Fibroblast of pulmonary artery (primary cell): ENCODE measurements at regions not wholly inside any gene's neighbourhood (a gene's known extent, or its start where the extent isn't known, plus 50 kb on each side); places are given as distances from the start of the nearest gene placed in this dataset.

Experiments
- DNase-seq: peaks from one replicate; pipeline ENCODE4 v3.0.0-alpha.2; 2010; ENCODE audit warnings: low read depth
- H3K4me3 ChIP-seq: replicated peaks from 2 replicates; pipeline ENCODE4 v1.5.1; 2011; ENCODE audit warnings: low read depth, mild to moderate bottlenecking, control low read depth, low read length, moderate library complexity
- CTCF ChIP-seq: IDR thresholded peaks from 2 replicates; pipeline ENCODE4 v1.5.1; 2011; ENCODE audit warnings: mild to moderate bottlenecking, control low read depth, low read length, inconsistent platforms; ENCODE audit errors: missing control alignments

GRCh38 chr3:31075471-31075870 lies 181.0 kb upstream of the GADL1 start:
- H3K4me3 ChIP-seq = no peak overlapping the region
- DNase-seq = no peak
- no peak for TF ChIP-seq CTCF

- H3K4me3 ChIP-seq = no peak overlapping the region
- TF ChIP-seq CTCF = no peak
- no peak for DNase-seq
These were observed 181.4 kb upstream of the GADL1 start for GRCh38 chr3:31075876-31076275.

GRCh38 chr3:31077021-31077601 lies 182.7 kb upstream of the GADL1 start:
- DNase-seq = peak; percentile 84

GRCh38 chr3:31077826-31078225 lies 183.4 kb upstream of the GADL1 start:
- no peak for TF ChIP-seq CTCF
- DNase-seq = no peak
- H3K4me3 ChIP-seq = no peak overlapping the region

More at GRCh38 chr3:31077021-31077601, 182.7 kb upstream of the GADL1 start:
- no peak overlapping the region for H3K4me3 ChIP-seq
- TF ChIP-seq CTCF = no peak

- no peak for DNase-seq
- TF ChIP-seq CTCF = no peak
- no peak overlapping the region for H3K4me3 ChIP-seq
These were observed 185.2 kb upstream of the GADL1 start for GRCh38 chr3:31079689-31080088.

- TF ChIP-seq CTCF = no peak
- DNase-seq = no peak
- no peak overlapping the region for H3K4me3 ChIP-seq
These were observed 186.7 kb upstream of the GADL1 start for GRCh38 chr3:31081018-31081662.

- no peak for TF ChIP-seq CTCF
- H3K4me3 ChIP-seq = no peak overlapping the region
- DNase-seq = no peak
These were observed 191.7 kb upstream of the GADL1 start for GRCh38 chr3:31086148-31086547.
